HEK293 (cell line): ENCODE measurements at regions not wholly inside any gene's neighbourhood (a gene's known extent, or its start where the extent isn't known, plus 50 kb on each side); places are given as distances from the start of the nearest gene placed in this dataset.

Source experiments
- CTCF ChIA-PET: fragments of 350-600 bp; formaldehyde crosslinking; extraction: SDS; loops from one replicate; lab custom pipeline; 2021; ENCODE audit warnings: antibody characterized with exemption; lab: Yijun Ruan, JAX
- POLR2A ChIA-PET: fragments of 300-600 bp; formaldehyde crosslinking; extraction: SDS; loops from one replicate; lab custom pipeline; 2020; ENCODE audit warnings: antibody characterized with exemption, inconsistent platforms; lab: Yijun Ruan, JAX
- H3K27ac ChIP-seq: fragments of 200-500 bp; sonication (Bioruptor generic); 2 replicates; pipeline ENCODE4 v1.5.1; 2014; ENCODE audit warnings: low read depth, low read length, control low read depth, inconsistent platforms; ENCODE audit errors: extremely low read depth
- H3K36me3 ChIP-seq, 2 experiments: fragments of 200-500 bp in 1 of 2; sonication (Bioruptor generic) in 1 of 2; 1 replicate in 1 of 2; 2 replicates in 1 of 2; pipeline ENCODE4 v1.5.1; 2014 to 2017; ENCODE audit warnings: inconsistent platforms in 2 of 2, low read length in 2 of 2; ENCODE audit not compliant: control insufficient read depth in 2 of 2, insufficient read depth in 1 of 2
- H3K4me1 ChIP-seq: fragments of 200-500 bp; sonication (Bioruptor generic); 2 replicates; pipeline ENCODE4 v1.5.1; 2014; ENCODE audit warnings: mild to moderate bottlenecking, low read length, inconsistent platforms; ENCODE audit not compliant: control insufficient read depth, insufficient read depth
- H3K4me3 ChIP-seq: 2 replicates; pipeline ENCODE4 v1.5.1; 2011; ENCODE audit warnings: low read depth, mild to moderate bottlenecking, control low read depth, low read length, moderate library complexity
- H3K9me3 ChIP-seq: fragments of 200-500 bp; sonication (Bioruptor generic); 2 replicates; pipeline ENCODE4 v1.5.1; 2014; ENCODE audit warnings: low read depth, low read length, inconsistent platforms; ENCODE audit not compliant: control insufficient read depth, insufficient read depth
- GFI1B ChIP-seq: fragments of 450-650 bp; formaldehyde crosslinking; IDR thresholded peaks from 2 replicates; pipeline ENCODE4 v1.5.1; 2016; ENCODE audit warnings: missing biosample characterization, missing genetic modification characterization
- HOXA7 ChIP-seq: sonication (generic); formaldehyde crosslinking; IDR thresholded peaks from 2 replicates; pipeline ENCODE4 v1.8.1; 2022; ENCODE audit warnings: missing genetic modification reagents, borderline replicate concordance
- INSM2 ChIP-seq: fragments of 450-650 bp; formaldehyde crosslinking; IDR thresholded peaks from 2 replicates; pipeline ENCODE4 v1.5.1; 2016; ENCODE audit warnings: missing biosample characterization, missing genetic modification characterization
- REPIN1 ChIP-seq: fragments of 450-650 bp; formaldehyde crosslinking; IDR thresholded peaks from 2 replicates; pipeline ENCODE4 v1.5.1; 2017; ENCODE audit warnings: missing biosample characterization, missing genetic modification characterization, low read depth
- YY1 ChIP-seq: fragments of 450-650 bp; formaldehyde crosslinking; IDR thresholded peaks from 2 replicates; pipeline ENCODE4 v1.5.1; 2018; ENCODE audit warnings: missing biosample characterization, missing genetic modification characterization
- ZBTB1 ChIP-seq: fragments of 450-650 bp; formaldehyde crosslinking; IDR thresholded peaks from 2 replicates; pipeline ENCODE4 v1.5.1; 2016; ENCODE audit warnings: missing biosample characterization, missing genetic modification characterization
- ZFP69B ChIP-seq: fragments of 450-650 bp; formaldehyde crosslinking; IDR thresholded peaks from 2 replicates; pipeline ENCODE4 v1.5.1; 2016; ENCODE audit warnings: missing biosample characterization, missing genetic modification characterization
- ZNF121 ChIP-seq: fragments of 450-650 bp; formaldehyde crosslinking; IDR thresholded peaks from 2 replicates; pipeline ENCODE4 v1.5.1; 2016; ENCODE audit warnings: missing biosample characterization, missing genetic modification characterization
- ZNF169 ChIP-seq: fragments of 450-650 bp; formaldehyde crosslinking; IDR thresholded peaks from 2 replicates; pipeline ENCODE4 v1.5.1; 2016; ENCODE audit warnings: missing biosample characterization, missing genetic modification characterization
- ZNF211 ChIP-seq: fragments of 450-650 bp; formaldehyde crosslinking; IDR thresholded peaks from 2 replicates; pipeline ENCODE4 v1.5.1; 2016; ENCODE audit warnings: low read depth, missing biosample characterization, missing genetic modification characterization
- ZNF23 ChIP-seq: fragments of 450-650 bp; formaldehyde crosslinking; IDR thresholded peaks from 2 replicates; pipeline ENCODE4 v1.5.1; 2016; ENCODE audit warnings: missing biosample characterization, missing genetic modification characterization, borderline replicate concordance
- ZNF26 ChIP-seq: fragments of 450-650 bp; formaldehyde crosslinking; IDR thresholded peaks from 2 replicates; pipeline ENCODE4 v1.5.1; 2016; ENCODE audit warnings: missing biosample characterization, missing genetic modification characterization
- ZNF350 ChIP-seq: fragments of 450-650 bp; formaldehyde crosslinking; IDR thresholded peaks from 2 replicates; pipeline ENCODE4 v1.5.0; 2017; ENCODE audit warnings: missing biosample characterization, mild to moderate bottlenecking, missing genetic modification characterization
- ZNF354C ChIP-seq: fragments of 450-650 bp; formaldehyde crosslinking; IDR thresholded peaks from 2 replicates; pipeline ENCODE4 v1.5.1; 2016; ENCODE audit warnings: missing biosample characterization, missing genetic modification characterization, low read depth, borderline replicate concordance
- ZNF416 ChIP-seq: fragments of 450-650 bp; formaldehyde crosslinking; IDR thresholded peaks from 2 replicates; pipeline ENCODE4 v1.5.1; 2016; ENCODE audit warnings: missing biosample characterization, missing genetic modification characterization
- ZNF514 ChIP-seq: fragments of 450-650 bp; formaldehyde crosslinking; IDR thresholded peaks from 2 replicates; pipeline ENCODE4 v1.5.1; 2016; ENCODE audit warnings: missing biosample characterization, missing genetic modification characterization
- ZNF596 ChIP-seq: fragments of 450-650 bp; IDR thresholded peaks from 2 replicates; pipeline ENCODE4 v1.5.0; 2018; ENCODE audit warnings: missing biosample characterization, mild to moderate bottlenecking, missing genetic modification characterization, moderate library complexity
- ZNF645 ChIP-seq: fragments of 450-650 bp; formaldehyde crosslinking; IDR thresholded peaks from 2 replicates; pipeline ENCODE4; 2016; ENCODE audit warnings: missing biosample characterization, missing genetic modification characterization
- ZNF670 ChIP-seq: fragments of 450-650 bp; formaldehyde crosslinking; IDR thresholded peaks from 2 replicates; pipeline ENCODE4 v1.5.1; 2016; ENCODE audit warnings: missing biosample characterization, missing genetic modification characterization, low read depth
- ZNF768 ChIP-seq: fragments of 450-650 bp; formaldehyde crosslinking; IDR thresholded peaks from 2 replicates; pipeline ENCODE4 v1.5.1; 2018; ENCODE audit warnings: missing biosample characterization, mild to moderate bottlenecking, missing genetic modification characterization
- ZNF792 ChIP-seq: fragments of 450-650 bp; formaldehyde crosslinking; IDR thresholded peaks from 2 replicates; pipeline ENCODE4 v1.5.1; 2016; ENCODE audit warnings: missing biosample characterization, missing genetic modification characterization
- TF ChIP-seq, protein P1 (sequence below): fragments of 450-650 bp; formaldehyde crosslinking; IDR thresholded peaks from 2 replicates; pipeline ENCODE4 v1.5.1; 2017; ENCODE audit warnings: missing biosample characterization, missing genetic modification characterization
- TF ChIP-seq, protein P2 (sequence below): fragments of 450-650 bp; formaldehyde crosslinking; optimal IDR thresholded peaks from 2 replicates; pipeline ENCODE3; 2016; ENCODE audit warnings: missing biosample characterization, mild to moderate bottlenecking, missing genetic modification characterization
- TF ChIP-seq, protein P3 (sequence below): fragments of 450-650 bp; formaldehyde crosslinking; IDR thresholded peaks from 2 replicates; pipeline ENCODE4 v1.5.1; 2016; ENCODE audit warnings: missing biosample characterization, missing genetic modification characterization

DNA sequence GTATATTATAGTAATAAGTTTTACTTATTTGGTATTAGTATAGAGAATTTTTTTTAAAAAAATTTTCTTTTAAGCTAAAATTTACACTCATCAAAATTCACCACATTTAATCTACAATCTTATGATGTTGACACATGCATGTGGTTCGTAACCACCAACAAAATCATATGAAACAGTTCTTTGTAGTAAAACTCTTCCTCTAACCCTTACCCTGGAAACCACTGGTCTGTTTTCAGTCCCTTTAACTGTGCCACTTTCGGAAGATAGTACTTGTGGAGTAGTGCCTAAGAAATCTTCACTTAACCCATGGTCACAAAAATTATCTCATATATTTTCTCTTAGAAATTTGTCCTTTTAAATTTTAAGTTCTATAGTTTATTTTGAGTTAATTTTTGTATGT is 1498.8 kb downstream of the MAT2B start:
- no peak overlapping the region for H3K27ac ChIP-seq
- TF ChIP-seq, protein P1, sequence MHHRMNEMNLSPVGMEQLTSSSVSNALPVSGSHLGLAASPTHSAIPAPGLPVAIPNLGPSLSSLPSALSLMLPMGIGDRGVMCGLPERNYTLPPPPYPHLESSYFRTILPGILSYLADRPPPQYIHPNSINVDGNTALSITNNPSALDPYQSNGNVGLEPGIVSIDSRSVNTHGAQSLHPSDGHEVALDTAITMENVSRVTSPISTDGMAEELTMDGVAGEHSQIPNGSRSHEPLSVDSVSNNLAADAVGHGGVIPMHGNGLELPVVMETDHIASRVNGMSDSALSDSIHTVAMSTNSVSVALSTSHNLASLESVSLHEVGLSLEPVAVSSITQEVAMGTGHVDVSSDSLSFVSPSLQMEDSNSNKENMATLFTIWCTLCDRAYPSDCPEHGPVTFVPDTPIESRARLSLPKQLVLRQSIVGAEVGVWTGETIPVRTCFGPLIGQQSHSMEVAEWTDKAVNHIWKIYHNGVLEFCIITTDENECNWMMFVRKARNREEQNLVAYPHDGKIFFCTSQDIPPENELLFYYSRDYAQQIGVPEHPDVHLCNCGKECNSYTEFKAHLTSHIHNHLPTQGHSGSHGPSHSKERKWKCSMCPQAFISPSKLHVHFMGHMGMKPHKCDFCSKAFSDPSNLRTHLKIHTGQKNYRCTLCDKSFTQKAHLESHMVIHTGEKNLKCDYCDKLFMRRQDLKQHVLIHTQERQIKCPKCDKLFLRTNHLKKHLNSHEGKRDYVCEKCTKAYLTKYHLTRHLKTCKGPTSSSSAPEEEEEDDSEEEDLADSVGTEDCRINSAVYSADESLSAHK: no peak
- no peak for TF ChIP-seq ZNF211 (tag by site-specific recombination)
- no peak for TF ChIP-seq YY1
- no peak for TF ChIP-seq ZNF670
- TF ChIP-seq, protein P2, sequence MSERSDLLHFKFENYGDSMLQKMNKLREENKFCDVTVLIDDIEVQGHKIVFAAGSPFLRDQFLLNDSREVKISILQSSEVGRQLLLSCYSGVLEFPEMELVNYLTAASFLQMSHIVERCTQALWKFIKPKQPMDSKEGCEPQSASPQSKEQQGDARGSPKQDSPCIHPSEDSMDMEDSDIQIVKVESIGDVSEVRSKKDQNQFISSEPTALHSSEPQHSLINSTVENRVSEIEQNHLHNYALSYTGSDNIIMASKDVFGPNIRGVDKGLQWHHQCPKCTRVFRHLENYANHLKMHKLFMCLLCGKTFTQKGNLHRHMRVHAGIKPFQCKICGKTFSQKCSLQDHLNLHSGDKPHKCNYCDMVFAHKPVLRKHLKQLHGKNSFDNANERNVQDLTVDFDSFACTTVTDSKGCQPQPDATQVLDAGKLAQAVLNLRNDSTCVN (tag by site-specific recombination): no peak
- TF ChIP-seq, all 188 proteins: peak for 0
- H3K4me1 ChIP-seq: no peaks in the 10 kb centered on the region
- POLR2A ChIA-PET: no interaction called here
- no peak overlapping the region for H3K4me3 ChIP-seq
- CTCF ChIA-PET: no interaction called here
- no peaks in the 10 kb centered on the region for H3K9me3 ChIP-seq
- H3K36me3 ChIP-seq: no peaks in the 10 kb centered on the region

GRCh38 chr5:165014439-165014838 is 1509.0 kb downstream of the MAT2B start:
- no peaks in the 10 kb centered on the region for H3K4me1 ChIP-seq
- TF ChIP-seq ZNF768 (tag by site-specific recombination): no peak
- ChIA-PET POLR2A (no interaction called here), CTCF (no interaction called here)
- H3K36me3 ChIP-seq: no peaks in the 10 kb centered on the region
- no peak overlapping the region for H3K4me3 ChIP-seq
- no peak overlapping the region for H3K27ac ChIP-seq
- no peaks in the 10 kb centered on the region for H3K9me3 ChIP-seq

- Histone ChIP-seq H3K4me3 (no peak overlapping the region), H3K4me1 (no peaks in the 10 kb centered on the region), H3K27ac (no peak overlapping the region), H3K36me3 (no peaks in the 10 kb centered on the region), H3K9me3 (no peaks in the 10 kb centered on the region)
- ChIA-PET CTCF (no interaction called here), POLR2A (no interaction called here)
- no peak for TF ChIP-seq ZNF596 (tag by site-specific recombination)
- TF ChIP-seq ZNF792 (tag by site-specific recombination): no peak
- TF ChIP-seq ZNF645: no peak
- no peak for TF ChIP-seq HOXA7 (CRISPR knock-in tag)
- TF ChIP-seq ZNF514 (tag by site-specific recombination): no peak
- TF ChIP-seq INSM2 (tag by site-specific recombination): no peak
- no peak for TF ChIP-seq ZNF121 (tag by site-specific recombination)
- TF ChIP-seq ZNF354C (tag by site-specific recombination): no peak
- TF ChIP-seq ZNF416 (tag by site-specific recombination): no peak
- no peak for TF ChIP-seq ZNF350
- TF ChIP-seq ZBTB1: no peak
- TF ChIP-seq, protein P3, sequence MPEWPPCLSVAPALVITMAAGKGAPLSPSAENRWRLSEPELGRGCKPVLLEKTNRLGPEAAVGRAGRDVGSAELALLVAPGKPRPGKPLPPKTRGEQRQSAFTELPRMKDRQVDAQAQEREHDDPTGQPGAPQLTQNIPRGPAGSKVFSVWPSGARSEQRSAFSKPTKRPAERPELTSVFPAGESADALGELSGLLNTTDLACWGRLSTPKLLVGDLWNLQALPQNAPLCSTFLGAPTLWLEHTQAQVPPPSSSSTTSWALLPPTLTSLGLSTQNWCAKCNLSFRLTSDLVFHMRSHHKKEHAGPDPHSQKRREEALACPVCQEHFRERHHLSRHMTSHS (tag by site-specific recombination): no peak
- no peak for TF ChIP-seq ZNF211 (tag by site-specific recombination)
- no peak for TF ChIP-seq REPIN1 (tag by site-specific recombination)
- TF ChIP-seq ZFP69B: no peak
- no peak for TF ChIP-seq GFI1B (tag by site-specific recombination)
- no peak for TF ChIP-seq ZNF169 (tag by site-specific recombination)
- TF ChIP-seq ZNF23 (tag by site-specific recombination): no peak
- no peak for TF ChIP-seq ZNF26
Observed at GRCh38 chr5:165015126-165015525, 1509.7 kb downstream of the MAT2B start.
